H1 (cell line): ENCODE measurements at regions not wholly inside any gene's neighbourhood (a gene's known extent, or its start where the extent isn't known, plus 50 kb on each side); places are given as distances from the start of the nearest gene placed in this dataset.

Experiments used
- CTCF ChIA-PET: fragments of 300-600 bp; sonication (Branson Sonifier 250); formaldehyde crosslinking; loops from one replicate; lab custom pipeline; 2021; ENCODE audit not compliant: partially characterized antibody; lab: Charles Lee
- POLR2A ChIA-PET: fragments of 300-600 bp; sonication (Branson Sonifier 250); formaldehyde crosslinking; loops from one replicate; lab custom pipeline; 2021; ENCODE audit warnings: inconsistent platforms; ENCODE audit not compliant: partially characterized antibody; lab: Charles Lee
- DNase-seq, 2 experiments: peaks; one replicate each; pipeline versions ENCODE4 v3.0.0 to v3.0.0-alpha.2; 2010 to 2022; ENCODE audit warnings: low spot score in 2 of 2, low read depth in 1 of 2, mixed read lengths in 1 of 2
- FAIRE-seq: peaks from 2 replicates; lab custom pipeline; 2011; peaks lifted over from hg19 to GRCh38; lab: Jason Lieb, UNC
- H2AFZ ChIP-seq: 2 replicates; pipeline ENCODE4 v1.8.1; 2012; ENCODE audit warnings: low read length, inconsistent platforms
- H2AK5ac ChIP-seq: 2 replicates; pipeline ENCODE4 v1.6.1; 2013; ENCODE audit warnings: low read depth, low read length
- H2BK120ac ChIP-seq: replicated peaks from 2 replicates; pipeline ENCODE3; 2013; ENCODE audit warnings: low read depth, low read length, inconsistent platforms
- H2BK12ac ChIP-seq: 2 replicates; pipeline ENCODE4 v1.6.1; 2013; ENCODE audit warnings: low read depth, low read length
- H2BK15ac ChIP-seq: 2 replicates; pipeline ENCODE4 v1.6.1; 2013; ENCODE audit warnings: low read length
- H2BK20ac ChIP-seq: 2 replicates; pipeline ENCODE4 v1.6.1; 2013; ENCODE audit warnings: low read length
- H2BK5ac ChIP-seq: 2 replicates; pipeline ENCODE4 v1.6.1; 2013; ENCODE audit warnings: low read depth, low read length
- H3K14ac ChIP-seq: 2 replicates; pipeline ENCODE4 v1.6.1; 2013; ENCODE audit warnings: inconsistent platforms; ENCODE audit not compliant: insufficient read length
- H3K18ac ChIP-seq: 2 replicates; pipeline ENCODE4 v1.6.1; 2013; ENCODE audit warnings: low read length; ENCODE audit errors: extremely low read depth
- H3K23ac ChIP-seq: 2 replicates; pipeline ENCODE4 v1.6.1; 2013; ENCODE audit warnings: inconsistent platforms; ENCODE audit not compliant: insufficient read length
- H3K23me2 ChIP-seq: 2 replicates; pipeline ENCODE4 v1.6.1; 2013; ENCODE audit warnings: low read depth, low read length
- H3K27ac ChIP-seq: 2 replicates; pipeline ENCODE4 v1.6.1; 2011; ENCODE audit warnings: low read depth, low read length, inconsistent platforms
- H3K27me3 ChIP-seq, 4 experiments: replicated peaks in 1 of 4; 1 replicate in 1 of 4; 2 replicates in 3 of 4; pipeline versions ENCODE4 v1.6.1 to v1.8.1; 2011 to 2013; ENCODE audit warnings: low read length in 3 of 4, mild to moderate bottlenecking in 3 of 4, inconsistent platforms in 2 of 4, mixed read lengths in 2 of 4, moderate library complexity in 1 of 4; ENCODE audit not compliant: control insufficient read depth in 3 of 4, insufficient read depth in 3 of 4; ENCODE audit errors: extremely low read depth in 1 of 4
- H3K36me3 ChIP-seq, 4 experiments: 2 replicates each; pipeline versions ENCODE4 v1.6.1 to v1.8.1; 2011 to 2013; ENCODE audit warnings: mild to moderate bottlenecking in 4 of 4, low read length in 3 of 4, moderate library complexity in 2 of 4, control low read depth in 1 of 4, inconsistent platforms in 1 of 4; ENCODE audit not compliant: insufficient read depth in 4 of 4, control insufficient read depth in 2 of 4
- H3K4ac ChIP-seq: replicated peaks from 2 replicates; pipeline ENCODE3; 2013; ENCODE audit warnings: low read length, low read depth, mixed read lengths, inconsistent platforms; ENCODE audit not compliant: insufficient read length
- H3K4me1 ChIP-seq, 4 experiments: replicated peaks in 1 of 4; 1 replicate in 1 of 4; 2 replicates in 3 of 4; pipeline versions ENCODE4 v1.6.1 to v1.8.1; 2011 to 2013; ENCODE audit warnings: low read length in 3 of 4, inconsistent platforms in 2 of 4, mixed read lengths in 1 of 4; ENCODE audit not compliant: insufficient read depth in 4 of 4, control insufficient read depth in 3 of 4
- H3K4me2 ChIP-seq, 2 experiments: 2 replicates each; pipeline versions ENCODE4 v1.6.1 to v1.8.1; 2011 to 2013; ENCODE audit warnings: low read depth in 2 of 2, low read length in 2 of 2, control low read depth in 1 of 2, inconsistent platforms in 1 of 2, mild to moderate bottlenecking in 1 of 2; ENCODE audit not compliant: insufficient read depth in 1 of 2
- H3K4me3 ChIP-seq, 4 experiments: fragments of 200-600, 300-600 bp in 1 of 4; sonication (generic), shearing (Covaris generic), sonication (Bioruptor Twin) in 1 of 4; 2 replicates each; pipeline versions ENCODE4 v1.5.1 to v1.8.1; 2011 to 2016; ENCODE audit warnings: low read length in 4 of 4, low read depth in 3 of 4, control low read depth in 2 of 4, inconsistent platforms in 2 of 4, mild to moderate bottlenecking in 2 of 4, mixed read lengths in 1 of 4, moderate library complexity in 1 of 4; ENCODE audit not compliant: insufficient read depth in 2 of 4; ENCODE audit errors: extremely low read depth in 1 of 4
- H3K56ac ChIP-seq: replicated peaks from 2 replicates; pipeline ENCODE3; 2013; ENCODE audit warnings: low read depth, mild to moderate bottlenecking, mixed read lengths, low read length, inconsistent platforms; ENCODE audit not compliant: insufficient read length
- H3K79me1 ChIP-seq: 2 replicates; pipeline ENCODE4 v1.6.1; 2013; ENCODE audit warnings: low read depth, low read length, control low read depth
- H3K79me2 ChIP-seq, 2 experiments: 2 replicates each; pipeline versions ENCODE4 v1.6.1 to v1.8.1; 2012 to 2013; ENCODE audit warnings: low read length in 2 of 2, mild to moderate bottlenecking in 2 of 2, inconsistent platforms in 1 of 2; ENCODE audit not compliant: insufficient read depth in 2 of 2, control insufficient read depth in 1 of 2
- H3K9ac ChIP-seq, 4 experiments: replicated peaks in 1 of 4; 1 replicate in 1 of 4; 2 replicates in 3 of 4; pipeline versions ENCODE4 v1.6.1 to v1.8.1; 2011 to 2013; ENCODE audit warnings: low read depth in 3 of 4, low read length in 3 of 4, control low read depth in 2 of 4, mild to moderate bottlenecking in 2 of 4, moderate library complexity in 2 of 4, inconsistent platforms in 1 of 4; ENCODE audit errors: extremely low read depth in 1 of 4
- H3K9me3 ChIP-seq, 2 experiments: 2 replicates each; pipeline versions ENCODE4 v1.6.1 to v1.8.1; 2012 to 2013; ENCODE audit warnings: mild to moderate bottlenecking in 2 of 2, moderate library complexity in 2 of 2, control low read depth in 1 of 2, inconsistent platforms in 1 of 2, low read depth in 1 of 2, low read length in 1 of 2, mixed read lengths in 1 of 2; ENCODE audit not compliant: insufficient read depth in 2 of 2
- H4K20me1 ChIP-seq, 2 experiments: replicated peaks in 1 of 2; 2 replicates each; pipeline versions ENCODE3 to v1.8.1; 2011 to 2013; ENCODE audit warnings: inconsistent platforms in 2 of 2, low read length in 2 of 2, mild to moderate bottlenecking in 1 of 2; ENCODE audit not compliant: insufficient read depth in 2 of 2, control insufficient read depth in 1 of 2
- H4K5ac ChIP-seq: 2 replicates; pipeline ENCODE4 v1.6.1; 2013; ENCODE audit warnings: low read length, low read depth, mixed read lengths, inconsistent platforms; ENCODE audit not compliant: insufficient read length
- H4K8ac ChIP-seq: 2 replicates; pipeline ENCODE4 v1.8.0; 2013; ENCODE audit warnings: mild to moderate bottlenecking, moderate library complexity, low read length, inconsistent platforms; ENCODE audit not compliant: insufficient read depth; ENCODE audit errors: extremely low read depth
- H4K91ac ChIP-seq: replicated peaks from 2 replicates; pipeline ENCODE3; 2013; ENCODE audit warnings: low read length, mixed read lengths, inconsistent platforms; ENCODE audit not compliant: insufficient read length
- ASH2L ChIP-seq: fragments of 200-600, 300-600 bp; sonication (generic); IDR thresholded peaks from one replicate; pipeline ENCODE4 v1.7.1; 2017; ENCODE audit warnings: low read length
- BRCA1 ChIP-seq: IDR thresholded peaks from 2 replicates; pipeline ENCODE4 v1.6.1; 2012; ENCODE audit warnings: low read depth, low read length, improper control_type of control experiment
- CBX8 ChIP-seq: fragments of 300-800, 300-1000 bp; sonication (generic); IDR thresholded peaks from 2 replicates; pipeline ENCODE4 v1.7.1; 2016; ENCODE audit warnings: low read depth, low read length, borderline replicate concordance
- CEBPB ChIP-seq: IDR thresholded peaks from 2 replicates; pipeline ENCODE4 v1.6.1; 2012; ENCODE audit warnings: low read depth, low read length
- CREB1 ChIP-seq: IDR thresholded peaks from 2 replicates; pipeline ENCODE4 v1.6.1; 2012; ENCODE audit warnings: inconsistent platforms
- GTF2F1 ChIP-seq: IDR thresholded peaks from 2 replicates; pipeline ENCODE4 v1.6.1; 2012; ENCODE audit warnings: low read depth, low read length, improper control_type of control experiment, borderline replicate concordance
- JUN ChIP-seq: IDR thresholded peaks from 2 replicates; pipeline ENCODE4 v1.6.1; 2011; ENCODE audit warnings: low read depth, mild to moderate bottlenecking, improper control_type of control experiment, low read length
- KDM1A ChIP-seq: fragments of 200-600, 300-600 bp; sonication (generic); IDR thresholded peaks from 2 replicates; pipeline ENCODE4 v1.7.1; 2016; ENCODE audit warnings: mild to moderate bottlenecking, low read length, borderline replicate concordance
- KDM4A ChIP-seq: IDR thresholded peaks from one replicate; pipeline ENCODE4 v1.7.1; 2012; ENCODE audit warnings: low read depth, mild to moderate bottlenecking, moderate library complexity, low read length, inconsistent platforms; ENCODE audit not compliant: severe bottlenecking
- RBBP5 ChIP-seq: IDR thresholded peaks from 2 replicates; pipeline ENCODE4 v1.7.1; 2012; ENCODE audit warnings: low read depth, mild to moderate bottlenecking, inconsistent platforms, low read length, moderate library complexity, borderline replicate concordance
- TAF1 ChIP-seq: IDR thresholded peaks from 2 replicates; pipeline ENCODE4 v1.6.1; 2011; ENCODE audit warnings: mild to moderate bottlenecking, low read depth, low read length
- TBP ChIP-seq: IDR thresholded peaks from 2 replicates; pipeline ENCODE4 v1.6.1; 2011; ENCODE audit warnings: low read depth, low read length, improper control_type of control experiment
- ZNF274 ChIP-seq: IDR thresholded peaks from 2 replicates; pipeline ENCODE4 v1.7.0; 2012; ENCODE audit warnings: low read length, borderline replicate concordance; ENCODE audit errors: extremely low read depth
- WGBS, 2 experiments: shearing (Covaris generic) in 1 of 2; methylation state at CpG; one replicate each; pipeline versions ENCODE4 v1.1.6 to v1.1.7; 2013 to 2015; ENCODE audit warnings: low lambda C conversion rate in 2 of 2, mixed read lengths in 2 of 2, inconsistent platforms in 1 of 2, low coverage in 1 of 2, missing lambda C conversion rate in 1 of 2; ENCODE audit not compliant: insufficient replicate concordance in 2 of 2, insufficient coverage in 1 of 2, insufficient read length in 1 of 2; ENCODE audit errors: extremely low coverage in 1 of 2, missing lambda C conversion rate in 1 of 2; 5-methylcytosine and 5-hydroxymethylcytosine counted together

DNA sequence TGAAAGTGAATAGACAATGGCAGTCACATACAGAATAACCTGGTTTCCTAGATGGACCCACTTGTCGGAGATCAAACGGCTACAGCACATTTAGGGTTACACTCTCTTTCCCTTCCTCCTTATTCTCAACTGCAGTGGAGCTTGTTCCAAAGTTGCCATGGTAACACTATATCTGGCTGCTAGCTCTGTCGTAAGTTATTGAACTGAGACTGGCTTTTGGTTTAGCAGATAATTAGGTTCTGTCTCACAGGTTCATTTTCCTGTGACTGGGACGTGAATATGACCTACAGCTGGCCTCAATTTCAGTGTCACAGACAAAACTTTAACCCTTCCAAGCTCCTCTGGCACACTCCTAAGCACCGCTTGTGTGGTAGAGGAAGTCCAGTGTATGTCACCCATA, 875.8 kb downstream of the USP25 start:
- H3K4me2 ChIP-seq = no peak overlapping the region
- no peak overlapping the region for H2BK20ac ChIP-seq
- no peak overlapping the region for H3K56ac ChIP-seq
- H2BK120ac ChIP-seq = no peak overlapping the region
- H3K18ac ChIP-seq = no peak overlapping the region
- no peak overlapping the region for H2AFZ ChIP-seq
- no peak overlapping the region for H2BK15ac ChIP-seq
- H3K79me1 ChIP-seq = no peaks in the 10 kb centered on the region
- H2BK5ac ChIP-seq = no peak overlapping the region
- no peaks in the 10 kb centered on the region for H3K9me3 ChIP-seq
- H3K27me3 ChIP-seq = no peaks in the 10 kb centered on the region
- H4K20me1 ChIP-seq = no peaks in the 10 kb centered on the region
- H3K79me2 ChIP-seq = no peaks in the 10 kb centered on the region
- H4K5ac ChIP-seq = no peak overlapping the region
- POLR2A ChIA-PET = interaction anchor here (0.6 kb wide), 1 partner anchor 1794 kb away, joined by 3 read pairs; no protein-coding TSS in a partner anchor
- H3K23ac ChIP-seq = no peak overlapping the region
- no peak overlapping the region for H3K14ac ChIP-seq
- no peak overlapping the region for H3K27ac ChIP-seq
- no peaks in the 10 kb centered on the region for H3K4me1 ChIP-seq
- no peak overlapping the region for H3K9ac ChIP-seq
- no peak overlapping the region for H2AK5ac ChIP-seq
- no peak overlapping the region for H3K4ac ChIP-seq
- H4K91ac ChIP-seq = no peak overlapping the region
- no peaks in the 10 kb centered on the region for H3K36me3 ChIP-seq
- no peak for DNase-seq
- H3K4me3 ChIP-seq = no peak overlapping the region
- TF ChIP-seq KDM1A (no peak), CBX8 (no peak), GTF2F1 (no peak), RBBP5 (no peak), ASH2L (no peak), KDM4A (no peak), CREB1 (no peak), TBP (no peak), BRCA1 (no peak), JUN (no peak), ZNF274 (no peak), CEBPB (no peak), TAF1 (no peak)
- TF ChIP-seq, all 59 proteins: peak for 0
- 82% methylated on average over 5 of the region's 5 CpGs; no CpG with 5 or more reads in 1 of the 2 experiments for WGBS, 2 experiments
- no peaks in the 10 kb centered on the region for H3K23me2 ChIP-seq
- H4K8ac ChIP-seq = no peak overlapping the region
- CTCF ChIA-PET = no interaction called here
- FAIRE-seq = no peak
- H2BK12ac ChIP-seq = no peak overlapping the region
